Prostate gland (tissue), 2 donors: ENCODE measurements at regions not wholly inside any gene's neighbourhood (a gene's known extent, or its start where the extent isn't known, plus 50 kb on each side); places are given as distances from the start of the nearest gene placed in this dataset.

Experiments
- POLR2A ChIP-seq: fragments of 450-650 bp; IDR thresholded peaks from one replicate; pipeline ENCODE4 v1.6.1; 2016; ENCODE audit warnings: antibody characterized with exemption, mild to moderate bottlenecking
- TF ChIP-seq, protein P1 (sequence below), 4 experiments: fragments of 200-600 bp in 2 of 4; fragments of 450-650 bp in 2 of 4; sonication (generic) in 2 of 4; IDR thresholded peaks; 1 replicate in 3 of 4; 2 replicates in 1 of 4; pipeline ENCODE4 v1.5.1; 2016 to 2019; ENCODE audit warnings: antibody characterized with exemption in 4 of 4, mild to moderate bottlenecking in 2 of 4, moderate library complexity in 2 of 4

DNA sequence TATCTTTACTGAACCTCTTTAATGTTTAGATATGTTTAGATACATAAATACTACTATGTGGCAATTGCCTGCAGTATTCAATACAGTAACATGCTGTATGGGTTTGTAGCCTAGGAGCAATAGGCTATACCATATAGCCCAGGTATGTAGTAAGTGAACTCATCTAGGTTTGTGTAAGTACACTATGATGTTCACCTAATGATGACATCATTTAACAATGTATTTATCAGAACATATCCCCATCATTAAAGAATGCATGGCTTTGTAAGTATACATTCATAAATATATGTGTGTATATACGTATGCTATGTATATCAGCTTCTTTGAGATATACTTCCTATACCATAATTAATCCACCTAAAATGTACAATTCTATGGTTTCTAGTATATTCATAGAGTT lies 631.2 kb upstream of the MAN1A1 start:
- TF ChIP-seq POLR2A: no peak
- TF ChIP-seq, protein P1, sequence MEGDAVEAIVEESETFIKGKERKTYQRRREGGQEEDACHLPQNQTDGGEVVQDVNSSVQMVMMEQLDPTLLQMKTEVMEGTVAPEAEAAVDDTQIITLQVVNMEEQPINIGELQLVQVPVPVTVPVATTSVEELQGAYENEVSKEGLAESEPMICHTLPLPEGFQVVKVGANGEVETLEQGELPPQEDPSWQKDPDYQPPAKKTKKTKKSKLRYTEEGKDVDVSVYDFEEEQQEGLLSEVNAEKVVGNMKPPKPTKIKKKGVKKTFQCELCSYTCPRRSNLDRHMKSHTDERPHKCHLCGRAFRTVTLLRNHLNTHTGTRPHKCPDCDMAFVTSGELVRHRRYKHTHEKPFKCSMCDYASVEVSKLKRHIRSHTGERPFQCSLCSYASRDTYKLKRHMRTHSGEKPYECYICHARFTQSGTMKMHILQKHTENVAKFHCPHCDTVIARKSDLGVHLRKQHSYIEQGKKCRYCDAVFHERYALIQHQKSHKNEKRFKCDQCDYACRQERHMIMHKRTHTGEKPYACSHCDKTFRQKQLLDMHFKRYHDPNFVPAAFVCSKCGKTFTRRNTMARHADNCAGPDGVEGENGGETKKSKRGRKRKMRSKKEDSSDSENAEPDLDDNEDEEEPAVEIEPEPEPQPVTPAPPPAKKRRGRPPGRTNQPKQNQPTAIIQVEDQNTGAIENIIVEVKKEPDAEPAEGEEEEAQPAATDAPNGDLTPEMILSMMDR (IDR thresholded peaks at IDR 0.05): no peak
